NCI-H82 treated with DMSO at 0.1 percent for 48 hours (cell line): ENCODE measurements at regions not wholly inside any gene's neighbourhood (a gene's known extent, or its start where the extent isn't known, plus 50 kb on each side); places are given as distances from the start of the nearest gene placed in this dataset.
A peak's percentile ranks its signal among the peaks of the same experiment; 100 is the strongest.

Experiments
- DNase-seq: peaks from one replicate; lab custom pipeline; 2025; ENCODE audit not compliant: unreplicated experiment; lab: John Stamatoyannopoulos, UW

GRCh38 chr5:52392321-52392720 is 395.4 kb upstream of the ITGA1 start:
- DNase-seq, result peak; percentile 88

- no peak for DNase-seq
Measured at GRCh38 chr5:52409835-52410234, 377.9 kb upstream of the ITGA1 start.

- no peak for DNase-seq
Measured at GRCh38 chr5:52419357-52419756, 368.4 kb upstream of the ITGA1 start.

GRCh38 chr5:52427615-52428014 is 360.1 kb upstream of the ITGA1 start:
- DNase-seq, result no peak

- no peak for DNase-seq
Measured at GRCh38 chr5:52428977-52429489, 358.7 kb upstream of the ITGA1 start.

- DNase-seq, result no peak
Measured at GRCh38 chr5:52441768-52442167, 345.9 kb upstream of the ITGA1 start.

GRCh38 chr5:52443187-52443586 is 344.5 kb upstream of the ITGA1 start:
- no peak for DNase-seq

GRCh38 chr5:52448111-52448510 is 339.6 kb upstream of the ITGA1 start:
- DNase-seq, result no peak

- no peak for DNase-seq
Measured at GRCh38 chr5:52449516-52449915, 338.2 kb upstream of the ITGA1 start.

- DNase-seq, result no peak
Measured at GRCh38 chr5:52452098-52452497, 335.6 kb upstream of the ITGA1 start.

- peak; percentile 55 for DNase-seq
Measured at GRCh38 chr5:52453176-52453575, 334.5 kb upstream of the ITGA1 start.

- no peak for DNase-seq
Measured at GRCh38 chr5:52455920-52456319, 331.8 kb upstream of the ITGA1 start.

- peak; percentile 30 for DNase-seq
Measured at GRCh38 chr5:52457810-52458209, 329.9 kb upstream of the ITGA1 start.

- DNase-seq, result no peak
Measured at GRCh38 chr5:52466113-52466512, 321.6 kb upstream of the ITGA1 start.

- no peak for DNase-seq
Measured at GRCh38 chr5:52466749-52467520, 320.8 kb upstream of the ITGA1 start.

GRCh38 chr5:52468976-52469375 is 318.7 kb upstream of the ITGA1 start:
- DNase-seq, result no peak

- DNase-seq, result no peak
Measured at GRCh38 chr5:52469420-52469819, 318.3 kb upstream of the ITGA1 start.

- DNase-seq, result no peak
Measured at GRCh38 chr5:52469835-52470234, 317.9 kb upstream of the ITGA1 start.

GRCh38 chr5:52476346-52476745 is 311.4 kb upstream of the ITGA1 start:
- DNase-seq, result no peak

GRCh38 chr5:52481201-52481600 is 306.5 kb upstream of the ITGA1 start:
- no peak for DNase-seq

GRCh38 chr5:52481851-52482250 is 305.9 kb upstream of the ITGA1 start:
- DNase-seq, result no peak

GRCh38 chr5:52491071-52491787 is 296.5 kb upstream of the ITGA1 start:
- DNase-seq, result peak; percentile 33
